Trophoblast cell (in vitro differentiated cells and primary cell): ENCODE measurements at regions not wholly inside any gene's neighbourhood (a gene's known extent, or its start where the extent isn't known, plus 50 kb on each side); places are given as distances from the start of the nearest gene placed in this dataset.

Source experiments
- DNase-seq, 2 donors: peaks; one replicate each; pipeline ENCODE4 v3.0.0-alpha.2; 2016
- H2AFZ ChIP-seq: 2 replicates; pipeline ENCODE4 v1.6.1; 2013; ENCODE audit warnings: low read length, moderate library complexity, mild to moderate bottlenecking; ENCODE audit not compliant: insufficient read depth, poor library complexity
- H2AK5ac ChIP-seq: 2 replicates; pipeline ENCODE4 v1.6.1; 2013; ENCODE audit warnings: mild to moderate bottlenecking, low read length
- H2BK120ac ChIP-seq: 2 replicates; pipeline ENCODE4 v1.6.1; 2013; ENCODE audit warnings: low read length, mild to moderate bottlenecking, moderate library complexity; ENCODE audit not compliant: insufficient read depth, poor library complexity
- H2BK12ac ChIP-seq: 2 replicates; pipeline ENCODE4 v1.6.1; 2013; ENCODE audit warnings: mild to moderate bottlenecking, low read length, moderate library complexity
- H2BK5ac ChIP-seq: 2 replicates; pipeline ENCODE4 v1.6.1; 2013; ENCODE audit warnings: low read length, low read depth, moderate library complexity, mild to moderate bottlenecking; ENCODE audit not compliant: poor library complexity
- H3K14ac ChIP-seq: 2 replicates; pipeline ENCODE4 v1.6.1; 2013; ENCODE audit warnings: mild to moderate bottlenecking, low read length
- H3K18ac ChIP-seq: 2 replicates; pipeline ENCODE4 v1.6.1; 2013; ENCODE audit warnings: mild to moderate bottlenecking, low read length
- H3K23ac ChIP-seq: 2 replicates; pipeline ENCODE4 v1.6.1; 2013; ENCODE audit warnings: low read length
- H3K27ac ChIP-seq: 2 replicates; pipeline ENCODE4 v1.5.1; 2013; ENCODE audit warnings: low read depth, mild to moderate bottlenecking, inconsistent platforms, low read length, moderate library complexity
- H3K27me3 ChIP-seq: 2 replicates; pipeline ENCODE4 v1.6.1; 2013; ENCODE audit warnings: inconsistent platforms, mild to moderate bottlenecking, low read length, moderate library complexity; ENCODE audit not compliant: insufficient read depth
- H3K36me3 ChIP-seq, 2 experiments: 1 replicate in 1 of 2; 2 replicates in 1 of 2; pipeline ENCODE4 v1.6.1; 2013; ENCODE audit warnings: low read length in 2 of 2, mild to moderate bottlenecking in 2 of 2, moderate library complexity in 1 of 2; ENCODE audit not compliant: insufficient read depth in 2 of 2, control insufficient read depth in 1 of 2
- H3K4ac ChIP-seq: 2 replicates; pipeline ENCODE4 v1.6.1; 2013; ENCODE audit warnings: low read depth, mild to moderate bottlenecking, low read length, moderate library complexity
- H3K4me1 ChIP-seq, 2 experiments: 1 replicate in 1 of 2; 2 replicates in 1 of 2; pipeline ENCODE4 v1.6.1; 2013; ENCODE audit warnings: low read length in 2 of 2, mild to moderate bottlenecking in 2 of 2, moderate library complexity in 1 of 2; ENCODE audit not compliant: insufficient read depth in 2 of 2, control insufficient read depth in 1 of 2
- H3K4me2 ChIP-seq: 2 replicates; pipeline ENCODE4 v1.6.1; 2013; ENCODE audit warnings: inconsistent platforms, mild to moderate bottlenecking, low read length, moderate library complexity
- H3K4me3 ChIP-seq: 2 replicates; pipeline ENCODE4 v1.5.1; 2013; ENCODE audit warnings: mild to moderate bottlenecking, low read depth, low read length, inconsistent platforms
- H3K79me1 ChIP-seq: one replicate; pipeline ENCODE4 v1.6.1; 2013; ENCODE audit warnings: low read length
- H3K79me2 ChIP-seq: 2 replicates; pipeline ENCODE4 v1.6.1; 2013; ENCODE audit warnings: low read length, mild to moderate bottlenecking; ENCODE audit not compliant: control insufficient read depth, insufficient read depth, poor library complexity
- H3K9ac ChIP-seq: 2 replicates; pipeline ENCODE4 v1.6.1; 2013; ENCODE audit warnings: mild to moderate bottlenecking, low read length
- H3K9me3 ChIP-seq: 2 replicates; pipeline ENCODE4 v1.6.1; 2013; ENCODE audit warnings: low read depth, mild to moderate bottlenecking, control low read depth, inconsistent platforms, low read length; ENCODE audit not compliant: insufficient read depth
- H4K12ac ChIP-seq: 2 replicates; pipeline ENCODE4 v1.6.1; 2013; ENCODE audit warnings: low read depth, mild to moderate bottlenecking, low read length, moderate library complexity
- H4K8ac ChIP-seq: 2 replicates; pipeline ENCODE4 v1.6.1; 2013; ENCODE audit warnings: low read depth, mild to moderate bottlenecking, low read length, moderate library complexity
- H4K91ac ChIP-seq: one replicate; pipeline ENCODE4 v1.6.1; 2013; ENCODE audit warnings: low read depth, mild to moderate bottlenecking, low read length, moderate library complexity
- WGBS: extraction: QIAGEN DNeasy Blood & Tissue Kit; methylation state at CpG from one replicate; pipeline ENCODE4 v1.1.7; 2013; ENCODE audit warnings: missing lambda C conversion rate; ENCODE audit not compliant: insufficient read length, insufficient coverage; ENCODE audit errors: extremely low coverage; 5-methylcytosine and 5-hydroxymethylcytosine counted together

DNA sequence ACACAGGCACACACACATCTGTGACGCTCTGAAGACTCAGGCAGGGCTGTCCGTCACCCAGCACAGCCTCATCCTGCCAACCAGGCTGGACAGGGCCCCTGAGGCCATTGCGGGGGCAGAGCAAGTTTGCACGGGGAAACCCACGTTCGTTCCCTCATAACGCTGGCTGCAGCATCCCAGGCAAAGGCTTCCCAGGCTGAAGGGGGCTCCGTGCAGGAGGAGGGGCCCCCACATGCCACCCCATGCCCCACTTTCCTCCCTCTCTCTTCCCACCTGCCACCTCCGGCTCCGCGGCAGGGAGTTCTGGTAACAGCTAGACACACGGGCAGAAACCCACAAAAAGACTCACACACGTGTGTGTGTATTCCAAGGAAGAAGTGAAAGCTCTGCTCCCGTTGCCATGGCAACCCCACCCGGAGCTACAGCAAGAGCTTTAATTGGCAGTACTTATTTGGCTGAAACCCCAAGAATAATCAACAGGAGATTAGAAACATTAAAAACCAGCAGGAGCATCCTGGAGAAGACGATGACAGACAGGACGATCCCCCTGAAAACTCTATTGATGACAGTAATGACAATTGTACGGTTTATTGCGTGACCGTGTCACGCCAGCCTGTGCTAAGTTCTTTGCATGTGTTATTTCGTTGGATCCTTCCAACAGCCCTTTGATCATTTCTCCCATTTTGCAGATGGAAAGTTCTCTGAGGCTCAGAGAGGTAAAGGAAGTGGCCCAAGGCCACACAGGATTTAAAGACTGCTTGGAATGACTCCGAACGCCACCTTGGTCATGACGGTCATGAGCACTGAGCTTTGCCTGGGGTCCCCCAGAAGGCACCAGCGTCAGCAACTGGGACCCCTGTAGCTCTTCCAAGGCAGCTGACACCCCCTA, 247.1 kb downstream of the NPHP4 start:
- Histone ChIP-seq H3K36me3 (no peaks in the 10 kb centered on the region), H4K12ac (no peak overlapping the region), H3K27ac (no peak overlapping the region), H3K4ac (no peak overlapping the region), H3K9me3 (peaks cover 13% of the 10 kb centered on the region), H3K23ac (no peak overlapping the region), H4K8ac (no peak overlapping the region), H4K91ac (no peak overlapping the region), H3K4me1 (no peaks in the 10 kb centered on the region), H2AK5ac (no peak overlapping the region), H3K79me2 (no peaks in the 10 kb centered on the region), H2AFZ (no peak overlapping the region), H3K9ac (no peak overlapping the region), H3K4me2 (no peak overlapping the region), H3K14ac (no peak overlapping the region), H3K18ac (no peak overlapping the region), H3K27me3 (no peaks in the 10 kb centered on the region), H3K4me3 (no peak overlapping the region), H3K79me1 (no peaks in the 10 kb centered on the region), H2BK5ac (no peak overlapping the region), H2BK12ac (no peak overlapping the region), H2BK120ac (no peak overlapping the region)
- whole genome bisulfite sequencing: no CpG with 5 or more reads among the region's 26 CpGs
- no peak for DNase-seq

DNA sequence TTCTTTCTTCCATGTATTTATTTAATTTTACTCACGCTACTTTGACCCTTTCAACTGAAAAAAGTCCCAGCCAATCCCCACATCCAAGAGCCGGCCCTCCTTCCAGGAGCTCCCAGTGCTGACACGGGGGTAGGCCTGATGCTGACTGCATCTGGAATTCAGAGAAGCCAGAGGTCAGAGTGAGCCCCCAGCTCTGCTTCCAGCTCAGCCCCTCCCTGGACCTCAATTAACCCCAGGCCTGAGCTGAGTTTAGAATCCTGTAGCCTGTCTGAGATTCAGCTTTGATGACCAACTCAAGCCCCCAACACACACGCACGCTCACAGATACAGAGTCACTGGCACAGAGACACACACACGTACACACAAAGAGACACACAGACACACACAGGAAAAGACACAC, 247.9 kb downstream of the NPHP4 start:
- H2AFZ ChIP-seq: no peak overlapping the region
- H3K18ac ChIP-seq: no peak overlapping the region
- no peak overlapping the region for H3K4ac ChIP-seq
- H3K79me2 ChIP-seq: no peaks in the 10 kb centered on the region
- H2BK120ac ChIP-seq: no peak overlapping the region
- H3K79me1 ChIP-seq: no peaks in the 10 kb centered on the region
- no peak overlapping the region for H3K23ac ChIP-seq
- H3K4me2 ChIP-seq: no peak overlapping the region
- no peaks in the 10 kb centered on the region for H3K36me3 ChIP-seq
- H3K9ac ChIP-seq: no peak overlapping the region
- WGBS: no CpG with 5 or more reads among the region's 6 CpGs
- no peak overlapping the region for H2AK5ac ChIP-seq
- no peak overlapping the region for H3K27ac ChIP-seq
- peaks cover 13% of the 10 kb centered on the region for H3K9me3 ChIP-seq
- no peaks in the 10 kb centered on the region for H3K27me3 ChIP-seq
- no peak for DNase-seq
- H3K4me1 ChIP-seq: no peaks in the 10 kb centered on the region
- H3K4me3 ChIP-seq: no peak overlapping the region
- H4K91ac ChIP-seq: no peak overlapping the region
- H3K14ac ChIP-seq: no peak overlapping the region
- H4K8ac ChIP-seq: no peak overlapping the region
- H2BK5ac ChIP-seq: no peak overlapping the region
- H4K12ac ChIP-seq: no peak overlapping the region
- no peak overlapping the region for H2BK12ac ChIP-seq

DNA sequence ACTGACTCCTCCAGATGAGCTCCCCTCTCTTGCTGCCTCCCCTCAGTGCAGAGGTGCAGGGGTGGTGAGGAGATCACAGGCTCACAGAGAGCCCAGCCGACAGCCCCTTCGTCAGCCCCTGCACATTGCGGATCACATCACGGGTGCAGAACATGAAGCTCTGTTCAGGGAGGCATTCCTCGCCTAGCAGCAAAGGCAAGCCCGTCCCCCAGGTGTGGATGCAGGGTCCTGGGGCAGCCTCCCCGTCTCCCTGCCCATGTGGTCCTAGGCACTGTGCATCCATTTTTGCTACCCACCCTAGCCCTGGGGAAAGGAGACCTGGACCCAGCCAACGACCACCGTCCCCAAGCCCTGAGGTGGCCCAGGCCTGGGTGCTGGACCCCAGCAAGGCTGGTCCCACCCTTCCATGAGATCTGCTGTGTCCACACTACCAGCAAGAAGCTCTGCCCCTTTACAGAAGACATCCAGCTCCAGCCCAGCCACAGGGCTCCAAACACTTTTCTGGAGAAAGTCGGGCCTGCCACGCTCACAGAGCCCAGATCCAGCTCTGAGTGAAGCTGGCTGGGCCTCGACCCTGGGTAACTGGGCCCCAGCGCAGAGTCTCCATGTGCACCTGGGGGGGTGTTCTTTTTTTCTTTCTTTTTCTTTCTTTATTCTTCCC, 248.7 kb downstream of the NPHP4 start:
- no peak overlapping the region for H4K91ac ChIP-seq
- H2BK12ac ChIP-seq: no peak overlapping the region
- no peaks in the 10 kb centered on the region for H3K27me3 ChIP-seq
- no peak overlapping the region for H4K12ac ChIP-seq
- no peak overlapping the region for H3K4ac ChIP-seq
- no peak overlapping the region for H2AK5ac ChIP-seq
- no peak overlapping the region for H3K4me2 ChIP-seq
- WGBS: no CpG with 5 or more reads among the region's 13 CpGs
- no peaks in the 10 kb centered on the region for H3K36me3 ChIP-seq
- H3K4me3 ChIP-seq: no peak overlapping the region
- no peak overlapping the region for H2BK5ac ChIP-seq
- no peak overlapping the region for H2AFZ ChIP-seq
- H3K14ac ChIP-seq: no peak overlapping the region
- no peaks in the 10 kb centered on the region for H3K79me1 ChIP-seq
- H3K79me2 ChIP-seq: no peaks in the 10 kb centered on the region
- no peak overlapping the region for H4K8ac ChIP-seq
- no peak for DNase-seq
- no peak overlapping the region for H3K18ac ChIP-seq
- no peak overlapping the region for H3K9ac ChIP-seq
- peaks cover 11% of the 10 kb centered on the region for H3K9me3 ChIP-seq
- no peak overlapping the region for H2BK120ac ChIP-seq
- no peaks in the 10 kb centered on the region for H3K4me1 ChIP-seq
- no peak overlapping the region for H3K27ac ChIP-seq
- H3K23ac ChIP-seq: no peak overlapping the region

DNA sequence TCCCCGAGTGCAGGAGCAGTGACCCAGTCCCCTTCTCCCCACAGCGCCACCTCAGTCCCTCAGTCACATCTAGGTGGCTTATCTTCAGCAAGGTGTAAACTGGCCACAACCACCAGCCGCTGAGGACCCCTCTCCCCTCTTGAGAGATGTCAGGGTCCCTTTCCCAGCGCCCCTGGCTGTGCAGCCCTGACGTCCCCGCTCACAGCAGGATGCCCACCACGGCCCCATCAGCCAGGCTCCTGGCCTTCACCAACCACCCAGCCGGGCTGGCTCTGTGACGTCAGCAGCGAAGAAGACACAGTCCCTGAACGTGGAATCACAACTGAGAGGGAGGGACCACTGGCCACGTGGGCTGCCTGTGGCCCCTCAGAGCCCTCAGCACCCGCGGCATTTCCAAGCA, 249.4 kb downstream of the NPHP4 start:
- Histone ChIP-seq H2BK5ac (no peak overlapping the region), H3K18ac (no peak overlapping the region), H2AK5ac (no peak overlapping the region), H3K36me3 (no peaks in the 10 kb centered on the region), H3K27me3 (no peaks in the 10 kb centered on the region), H2BK120ac (no peak overlapping the region), H3K27ac (no peak overlapping the region), H3K23ac (no peak overlapping the region), H3K79me1 (no peaks in the 10 kb centered on the region), H4K12ac (no peak overlapping the region), H4K91ac (no peak overlapping the region), H2AFZ (no peak overlapping the region), H3K9ac (no peak overlapping the region), H2BK12ac (no peak overlapping the region), H3K14ac (no peak overlapping the region), H4K8ac (no peak overlapping the region), H3K9me3 (peaks cover 11% of the 10 kb centered on the region), H3K4me2 (no peak overlapping the region), H3K79me2 (no peaks in the 10 kb centered on the region), H3K4ac (no peak overlapping the region), H3K4me3 (no peak overlapping the region), H3K4me1 (no peaks in the 10 kb centered on the region)
- DNase-seq: no peak
- WGBS: no CpG with 5 or more reads among the region's 14 CpGs
